ENCODE measurements at regions not wholly inside any gene's neighbourhood (a gene's known extent, or its start where the extent isn't known, plus 50 kb on each side); places are given as distances from the start of the nearest gene placed in this dataset.

GRCh38 chr17:34715504-34715903 is 136.1 kb downstream of the TMEM132E start:
- TF ChIP-seq, protein P1, sequence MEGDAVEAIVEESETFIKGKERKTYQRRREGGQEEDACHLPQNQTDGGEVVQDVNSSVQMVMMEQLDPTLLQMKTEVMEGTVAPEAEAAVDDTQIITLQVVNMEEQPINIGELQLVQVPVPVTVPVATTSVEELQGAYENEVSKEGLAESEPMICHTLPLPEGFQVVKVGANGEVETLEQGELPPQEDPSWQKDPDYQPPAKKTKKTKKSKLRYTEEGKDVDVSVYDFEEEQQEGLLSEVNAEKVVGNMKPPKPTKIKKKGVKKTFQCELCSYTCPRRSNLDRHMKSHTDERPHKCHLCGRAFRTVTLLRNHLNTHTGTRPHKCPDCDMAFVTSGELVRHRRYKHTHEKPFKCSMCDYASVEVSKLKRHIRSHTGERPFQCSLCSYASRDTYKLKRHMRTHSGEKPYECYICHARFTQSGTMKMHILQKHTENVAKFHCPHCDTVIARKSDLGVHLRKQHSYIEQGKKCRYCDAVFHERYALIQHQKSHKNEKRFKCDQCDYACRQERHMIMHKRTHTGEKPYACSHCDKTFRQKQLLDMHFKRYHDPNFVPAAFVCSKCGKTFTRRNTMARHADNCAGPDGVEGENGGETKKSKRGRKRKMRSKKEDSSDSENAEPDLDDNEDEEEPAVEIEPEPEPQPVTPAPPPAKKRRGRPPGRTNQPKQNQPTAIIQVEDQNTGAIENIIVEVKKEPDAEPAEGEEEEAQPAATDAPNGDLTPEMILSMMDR (IDR thresholded peaks at IDR 0.05; ENCODE audit: insufficient read depth, low read depth, low read length, missing control alignments): no peak
- no peak overlapping the region for H3K4me3 ChIP-seq (ENCODE audit: low read length)
- DNase-seq (ENCODE audit: low read depth): no peak

DNA sequence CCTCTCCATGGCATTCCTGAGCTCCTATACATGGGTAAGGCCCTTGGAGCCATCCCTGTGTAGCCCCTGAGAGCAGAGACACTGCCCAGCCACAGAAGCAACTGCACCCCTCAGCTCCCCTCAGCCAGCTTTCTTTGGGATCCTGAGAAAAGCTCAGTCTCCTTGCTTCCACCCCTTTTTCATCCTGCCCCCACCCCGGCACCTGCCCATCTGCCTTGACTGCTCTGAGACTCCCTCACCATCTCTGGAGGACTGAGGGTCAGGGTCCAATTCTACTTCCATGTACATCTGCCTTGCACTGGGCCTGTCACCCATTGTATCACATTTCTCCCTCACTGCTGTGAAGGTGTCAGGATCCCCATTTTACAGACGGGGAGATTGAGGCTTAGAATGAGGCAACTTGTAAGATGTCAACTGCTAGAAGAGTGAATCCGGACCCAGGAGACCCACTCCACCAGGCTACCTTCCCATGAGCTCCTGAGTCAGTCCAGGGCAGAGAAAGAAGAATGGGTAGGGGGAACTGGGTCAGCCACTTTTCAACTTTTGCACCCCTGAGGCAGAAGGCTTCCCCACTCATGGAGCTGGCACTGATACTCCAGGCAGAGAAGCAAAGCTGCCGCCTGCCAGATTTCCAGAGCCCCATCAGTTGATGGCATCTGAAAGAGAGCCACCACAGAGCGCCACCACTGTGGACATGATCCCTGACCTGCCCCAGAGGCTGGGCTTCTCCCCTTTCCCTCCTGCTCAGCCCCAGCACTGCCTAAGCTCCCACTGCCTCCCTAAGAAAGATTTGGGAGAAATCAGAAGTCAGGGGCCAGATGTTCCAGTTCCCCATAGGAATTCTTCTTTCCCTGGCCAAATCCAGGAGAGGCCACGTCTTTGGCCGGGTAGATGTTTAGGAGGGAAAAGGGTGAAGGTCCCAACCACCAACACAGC is 135.4 kb downstream of the TMEM132E start:
- DNase-seq (ENCODE audit: low read depth): no peak
- TF ChIP-seq, protein P1 (IDR thresholded peaks at IDR 0.05; ENCODE audit: insufficient read depth, low read depth, low read length, missing control alignments): no peak
- no peak overlapping the region for H3K4me3 ChIP-seq (ENCODE audit: low read length)

GRCh38 chr17:34713687-34714086 is 134.3 kb downstream of the TMEM132E start:
- TF ChIP-seq, protein P1 (IDR thresholded peaks at IDR 0.05; ENCODE audit: insufficient read depth, low read depth, low read length, missing control alignments): no peak
- no peak overlapping the region for H3K4me3 ChIP-seq (ENCODE audit: low read length)
- no peak for DNase-seq (ENCODE audit: low read depth)

GRCh38 chr17:34712481-34713195 is 133.3 kb downstream of the TMEM132E start:
- H3K4me3 ChIP-seq (ENCODE audit: low read length): no peak overlapping the region
- TF ChIP-seq, protein P1 (IDR thresholded peaks at IDR 0.05; ENCODE audit: insufficient read depth, low read depth, low read length, missing control alignments): no peak
- no peak for DNase-seq (ENCODE audit: low read depth)

- DNase-seq (ENCODE audit: low read depth): no peak
- no peak overlapping the region for H3K4me3 ChIP-seq (ENCODE audit: low read length)
- TF ChIP-seq, protein P1 (IDR thresholded peaks at IDR 0.05; ENCODE audit: insufficient read depth, low read depth, low read length, missing control alignments): no peak
These were observed 132.3 kb downstream of the TMEM132E start for GRCh38 chr17:34711646-34712045.

GRCh38 chr17:34710226-34710625 is 130.8 kb downstream of the TMEM132E start:
- DNase-seq (ENCODE audit: low read depth): no peak
- TF ChIP-seq, protein P1 (IDR thresholded peaks at IDR 0.05; ENCODE audit: insufficient read depth, low read depth, low read length, missing control alignments): no peak
- no peak overlapping the region for H3K4me3 ChIP-seq (ENCODE audit: low read length)
